GM18505 (cell line): ENCODE measurements at regions not wholly inside any gene's neighbourhood (a gene's known extent, or its start where the extent isn't known, plus 50 kb on each side); places are given as distances from the start of the nearest gene placed in this dataset.

Experiments used
- ATAC-seq: cut with Tn5 transposase; IDR thresholded peaks from one replicate; pipeline ENCODE4 v1.9.1; 2021; ENCODE audit not compliant: unreplicated experiment
- POLR2A ChIP-seq: IDR thresholded peaks from 4 replicates; pipeline ENCODE4 v1.6.1; 2011; ENCODE audit warnings: borderline replicate concordance; ENCODE audit not compliant: insufficient read depth, insufficient read length; ENCODE audit errors: extremely low read depth

GRCh38 chr5:167639273-167639672 is 652.2 kb upstream of the WWC1 start:
- no peak for ATAC-seq
- TF ChIP-seq POLR2A, result no peak

DNA sequence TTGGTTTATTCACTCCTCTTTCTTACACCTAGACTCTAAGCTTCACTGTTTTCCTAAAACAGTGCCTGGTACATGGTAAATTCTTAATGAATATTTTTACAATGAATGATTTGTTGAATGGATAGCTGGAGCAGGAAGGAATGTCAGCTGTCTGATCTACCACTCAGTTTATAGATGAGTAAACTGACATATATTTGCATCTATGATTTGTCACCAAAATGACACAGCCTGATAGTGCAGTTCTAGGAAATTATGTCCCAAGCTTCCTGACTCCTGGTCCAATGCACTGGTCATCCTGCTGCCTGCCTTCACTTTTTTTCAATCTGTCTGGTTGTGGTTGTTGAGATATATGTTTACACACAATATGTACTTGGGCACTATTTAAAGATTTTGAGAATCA is 651.7 kb upstream of the WWC1 start:
- no peak for TF ChIP-seq POLR2A
- ATAC-seq, result no peak

- ATAC-seq, result no peak
- no peak for TF ChIP-seq POLR2A
Observed at GRCh38 chr5:167642181-167642580, 649.3 kb upstream of the WWC1 start.

GRCh38 chr5:167642779-167643517 is 648.5 kb upstream of the WWC1 start:
- TF ChIP-seq POLR2A, result no peak
- no peak for ATAC-seq

- no peak for TF ChIP-seq POLR2A
- ATAC-seq, result no peak
Observed at GRCh38 chr5:167643631-167644280, 647.7 kb upstream of the WWC1 start.

DNA sequence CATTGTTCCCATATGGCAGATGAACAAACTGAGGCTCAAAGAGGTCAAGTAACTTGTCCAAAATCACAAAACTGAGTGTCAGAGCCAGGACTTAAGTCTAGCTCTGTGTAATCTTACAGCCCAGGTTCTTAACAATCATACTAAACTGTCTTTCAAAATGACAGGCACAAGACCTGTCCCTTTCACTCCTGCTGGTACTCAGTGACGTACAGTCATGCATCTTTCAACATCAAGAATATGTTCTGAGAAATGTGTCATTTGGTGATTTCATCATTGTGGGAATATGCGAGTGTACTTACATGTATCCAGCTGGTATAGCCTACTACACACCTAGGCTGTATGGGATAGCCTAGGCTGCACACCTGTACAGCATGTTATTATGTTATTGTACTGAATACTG is 646.8 kb upstream of the WWC1 start:
- TF ChIP-seq POLR2A, result no peak
- no peak for ATAC-seq

GRCh38 chr5:167649471-167649870 is 642.0 kb upstream of the WWC1 start:
- no peak for TF ChIP-seq POLR2A
- ATAC-seq, result no peak

- ATAC-seq, result no peak
- TF ChIP-seq POLR2A, result no peak
Observed at GRCh38 chr5:167652690-167653089, 638.8 kb upstream of the WWC1 start.

DNA sequence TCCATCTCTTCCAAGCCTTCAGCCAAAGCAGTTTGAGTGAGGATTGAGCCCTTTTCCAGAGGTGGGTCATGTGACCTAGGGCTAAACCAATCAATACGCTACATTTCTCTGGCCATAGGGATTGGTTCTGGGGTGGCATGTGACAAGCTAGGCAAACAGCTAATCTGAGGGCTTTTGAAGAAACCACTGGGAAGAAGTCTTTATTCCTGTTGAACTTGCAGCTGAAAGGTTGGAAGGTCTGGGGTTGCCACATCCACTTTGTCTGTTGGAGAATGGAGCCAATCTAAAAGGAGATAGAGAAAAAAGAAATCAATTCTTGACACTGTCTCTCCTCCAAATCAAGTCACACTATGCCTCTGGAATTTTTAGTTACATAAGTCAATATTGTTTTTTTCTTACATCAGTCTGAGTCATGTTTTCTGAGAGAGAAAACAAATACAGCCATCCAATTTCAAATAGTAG is 637.8 kb upstream of the WWC1 start:
- ATAC-seq, result no peak
- no peak for TF ChIP-seq POLR2A

DNA sequence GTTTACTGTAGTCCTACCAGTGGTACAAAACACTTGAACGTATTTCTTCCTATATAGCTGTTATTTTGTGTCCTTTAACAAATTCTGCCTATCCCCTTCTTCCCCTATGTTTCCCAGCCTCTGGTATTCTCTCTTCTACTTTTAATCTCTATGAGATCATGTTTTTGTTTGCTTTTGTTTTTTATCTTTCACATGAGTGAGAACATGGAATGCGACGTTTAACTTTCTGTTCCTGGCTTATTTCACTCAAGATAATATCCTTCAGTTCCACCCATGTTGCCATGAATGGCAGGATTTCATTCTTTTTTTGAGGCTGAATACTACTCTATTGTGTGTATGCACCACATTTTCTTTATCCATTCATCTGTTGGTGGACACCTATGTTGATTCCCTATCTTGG is 634.4 kb upstream of the WWC1 start:
- TF ChIP-seq POLR2A, result no peak
- ATAC-seq, result no peak

GRCh38 chr5:167658889-167659288 is 632.6 kb upstream of the WWC1 start:
- ATAC-seq, result no peak
- no peak for TF ChIP-seq POLR2A

- no peak for ATAC-seq
- TF ChIP-seq POLR2A, result no peak
Observed at GRCh38 chr5:167661605-167662004, 629.8 kb upstream of the WWC1 start.

GRCh38 chr5:167664222-167664804 is 627.1 kb upstream of the WWC1 start:
- no peak for ATAC-seq
- no peak for TF ChIP-seq POLR2A

DNA sequence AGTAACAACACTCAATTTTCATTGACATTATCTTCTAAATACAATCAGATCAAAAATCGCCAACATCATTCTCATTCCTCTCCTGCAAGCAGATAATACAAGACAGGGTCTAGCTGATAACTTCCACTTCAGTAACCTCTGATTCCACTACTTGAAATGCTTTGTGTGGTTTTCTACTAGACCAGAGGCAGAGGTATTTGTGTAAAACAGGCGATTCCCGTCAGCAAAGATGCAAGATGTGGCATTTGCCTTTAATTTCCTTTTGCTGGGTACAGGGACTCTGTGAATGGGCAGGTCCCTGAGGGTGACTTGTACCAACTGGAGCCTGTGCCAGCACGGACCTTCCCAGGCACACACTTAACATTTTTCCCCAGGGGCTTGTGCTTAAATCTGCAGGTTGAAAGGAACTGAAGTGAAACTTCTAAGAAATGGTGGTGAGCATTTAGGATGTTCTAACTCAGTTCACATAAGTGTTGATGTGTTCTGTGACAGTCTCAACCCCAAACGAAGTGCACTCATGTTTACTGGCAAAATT is 625.5 kb upstream of the WWC1 start:
- ATAC-seq, result no peak
- no peak for TF ChIP-seq POLR2A
